Type B pancreatic cell (in vitro differentiated cells): ENCODE measurements at regions not wholly inside any gene's neighbourhood (a gene's known extent, or its start where the extent isn't known, plus 50 kb on each side); places are given as distances from the start of the nearest gene placed in this dataset.

ENCODE experiments used
- DNase-seq: peaks from one replicate; pipeline ENCODE4 v3.0.0; 2021; ENCODE audit warnings: mixed read lengths; ENCODE audit not compliant: unreplicated experiment; ENCODE audit errors: extremely low spot score
- H3K27ac Mint-ChIP-seq: 2 replicates; pipeline ENCODE4 v1.8.0; 2021; ENCODE audit warnings: mild to moderate bottlenecking, mixed read lengths
- H3K27me3 Mint-ChIP-seq: 2 replicates; pipeline ENCODE4 v1.8.0; 2021; ENCODE audit warnings: mixed read lengths
- H3K36me3 Mint-ChIP-seq: 2 replicates; pipeline ENCODE4 v1.8.0; 2021; ENCODE audit warnings: mixed read lengths
- H3K4me1 Mint-ChIP-seq: one replicate; pipeline ENCODE4 v1.8.0; 2021; ENCODE audit warnings: mixed read lengths; ENCODE audit not compliant: unreplicated experiment
- H3K4me3 Mint-ChIP-seq: 2 replicates; pipeline ENCODE4 v1.8.0; 2021; ENCODE audit warnings: mild to moderate bottlenecking, mixed read lengths
- H3K9me3 Mint-ChIP-seq: 2 replicates; pipeline ENCODE4 v1.8.0; 2021; ENCODE audit warnings: mixed read lengths
- TF ChIP-seq, protein P1 (sequence below): fragments of 200-600 bp; sonication (generic); conservative IDR thresholded peaks from 2 replicates; pipeline ENCODE4 v1.5.0; 2021; ENCODE audit warnings: antibody characterized with exemption, mild to moderate bottlenecking

DNA sequence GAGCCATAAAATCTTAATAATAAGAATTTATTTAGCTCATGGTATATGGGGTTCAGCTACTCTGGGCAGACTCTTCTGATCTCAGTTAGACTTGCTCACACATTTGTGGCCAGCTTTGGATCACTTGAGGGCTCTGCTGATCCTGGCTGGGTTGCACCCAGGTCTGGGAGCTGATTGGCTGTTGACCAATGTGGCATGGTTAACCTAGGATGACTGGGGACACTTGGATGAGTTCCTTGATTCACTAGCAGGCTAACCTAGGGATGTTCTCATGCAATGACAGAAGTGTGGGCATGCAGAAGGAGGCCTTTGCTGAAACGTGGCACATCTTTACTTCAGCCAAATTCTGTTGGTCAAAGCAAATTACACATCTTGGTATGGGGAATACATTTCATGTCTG, 569.5 kb downstream of the UTRN start:
- H3K9me3 Mint-ChIP-seq = no peaks in the 10 kb centered on the region
- H3K4me1 Mint-ChIP-seq = no peaks in the 10 kb centered on the region
- DNase-seq = no peak
- no peak overlapping the region for H3K4me3 Mint-ChIP-seq
- H3K27me3 Mint-ChIP-seq = no peaks in the 10 kb centered on the region
- no peak overlapping the region for H3K27ac Mint-ChIP-seq
- TF ChIP-seq, protein P1, sequence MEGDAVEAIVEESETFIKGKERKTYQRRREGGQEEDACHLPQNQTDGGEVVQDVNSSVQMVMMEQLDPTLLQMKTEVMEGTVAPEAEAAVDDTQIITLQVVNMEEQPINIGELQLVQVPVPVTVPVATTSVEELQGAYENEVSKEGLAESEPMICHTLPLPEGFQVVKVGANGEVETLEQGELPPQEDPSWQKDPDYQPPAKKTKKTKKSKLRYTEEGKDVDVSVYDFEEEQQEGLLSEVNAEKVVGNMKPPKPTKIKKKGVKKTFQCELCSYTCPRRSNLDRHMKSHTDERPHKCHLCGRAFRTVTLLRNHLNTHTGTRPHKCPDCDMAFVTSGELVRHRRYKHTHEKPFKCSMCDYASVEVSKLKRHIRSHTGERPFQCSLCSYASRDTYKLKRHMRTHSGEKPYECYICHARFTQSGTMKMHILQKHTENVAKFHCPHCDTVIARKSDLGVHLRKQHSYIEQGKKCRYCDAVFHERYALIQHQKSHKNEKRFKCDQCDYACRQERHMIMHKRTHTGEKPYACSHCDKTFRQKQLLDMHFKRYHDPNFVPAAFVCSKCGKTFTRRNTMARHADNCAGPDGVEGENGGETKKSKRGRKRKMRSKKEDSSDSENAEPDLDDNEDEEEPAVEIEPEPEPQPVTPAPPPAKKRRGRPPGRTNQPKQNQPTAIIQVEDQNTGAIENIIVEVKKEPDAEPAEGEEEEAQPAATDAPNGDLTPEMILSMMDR = no peak
- H3K36me3 Mint-ChIP-seq = peaks cover 10% of the 10 kb centered on the region

DNA sequence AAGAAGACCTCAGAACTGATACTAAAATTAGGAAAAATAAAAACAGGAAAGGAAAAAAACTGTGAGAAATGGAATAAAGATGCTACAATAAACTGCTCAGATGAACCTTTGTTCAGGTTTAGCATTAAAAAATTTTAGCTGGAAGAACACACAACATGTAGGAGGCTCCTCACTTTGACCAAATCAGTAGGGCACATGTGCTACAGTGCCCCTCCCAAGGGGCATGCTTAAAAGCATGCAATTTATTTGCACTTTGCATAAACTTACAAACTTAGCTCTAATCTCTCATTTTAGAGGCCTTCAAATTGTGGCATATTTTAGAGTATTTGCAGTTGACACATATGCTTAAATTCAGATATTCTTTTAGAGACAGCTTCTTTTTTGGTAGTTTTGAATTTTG, 570.2 kb downstream of the UTRN start:
- no peak overlapping the region for H3K27ac Mint-ChIP-seq
- no peaks in the 10 kb centered on the region for H3K27me3 Mint-ChIP-seq
- no peak overlapping the region for H3K4me3 Mint-ChIP-seq
- no peak for DNase-seq
- no peaks in the 10 kb centered on the region for H3K9me3 Mint-ChIP-seq
- peaks cover 9% of the 10 kb centered on the region for H3K36me3 Mint-ChIP-seq
- no peaks in the 10 kb centered on the region for H3K4me1 Mint-ChIP-seq
- TF ChIP-seq, protein P1 = no peak

DNA sequence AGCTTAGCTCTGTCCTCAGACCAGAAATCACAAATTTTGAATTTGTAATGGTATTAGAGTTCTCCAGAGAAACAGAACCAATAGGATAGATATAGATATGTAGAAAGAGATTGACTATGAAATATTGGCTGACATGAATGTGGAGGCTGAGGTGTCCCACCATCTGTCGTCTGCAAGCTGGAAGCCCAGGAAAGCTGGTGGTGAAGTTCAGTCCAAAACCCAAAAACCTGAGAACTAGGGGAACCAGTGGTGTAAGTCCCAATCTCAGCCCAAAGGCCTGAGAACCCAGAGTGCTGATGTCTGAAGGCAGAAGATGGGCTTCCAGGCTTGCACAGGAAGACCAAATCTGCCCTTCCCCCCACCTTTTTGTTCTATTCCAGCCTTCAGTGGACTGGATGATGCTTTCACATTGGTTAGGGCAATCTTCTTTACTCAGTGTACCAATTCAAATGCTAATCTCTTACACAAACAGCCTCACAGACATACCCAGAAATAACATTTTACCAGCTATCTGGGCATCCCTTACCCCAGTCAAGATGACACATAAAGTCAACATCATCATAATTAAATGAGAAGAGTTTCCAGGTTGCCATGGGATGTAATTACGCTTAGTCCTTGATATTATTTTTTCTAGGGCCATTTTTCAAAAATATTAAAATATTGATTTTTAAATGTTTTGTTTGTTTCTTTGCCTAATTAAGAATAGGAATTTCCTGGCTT, 570.8 kb downstream of the UTRN start:
- no peak for DNase-seq
- TF ChIP-seq, protein P1 = no peak
- peaks cover 3% of the 10 kb centered on the region for H3K36me3 Mint-ChIP-seq
- no peaks in the 10 kb centered on the region for H3K4me1 Mint-ChIP-seq
- no peak overlapping the region for H3K27ac Mint-ChIP-seq
- no peaks in the 10 kb centered on the region for H3K27me3 Mint-ChIP-seq
- no peak overlapping the region for H3K4me3 Mint-ChIP-seq
- no peaks in the 10 kb centered on the region for H3K9me3 Mint-ChIP-seq

DNA sequence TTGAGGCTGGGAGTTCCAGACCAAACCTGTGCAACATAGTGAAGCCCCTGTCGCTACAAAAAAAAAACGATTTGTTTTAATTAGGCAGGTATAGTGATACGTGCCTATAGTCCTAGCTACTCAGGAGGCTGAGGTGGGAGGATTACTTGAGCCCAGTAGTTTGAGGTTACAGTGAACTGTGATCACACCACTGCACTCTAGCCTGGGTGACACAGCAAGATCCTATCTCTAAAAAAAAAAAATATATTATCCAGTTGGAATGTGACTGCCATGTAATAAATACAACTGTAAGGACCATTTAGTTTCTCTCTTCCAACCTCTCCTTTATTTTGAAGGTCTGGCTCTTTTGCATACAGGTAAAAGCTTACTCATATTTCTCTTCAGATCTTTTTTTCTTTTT, 571.5 kb downstream of the UTRN start:
- no peaks in the 10 kb centered on the region for H3K27me3 Mint-ChIP-seq
- no peak overlapping the region for H3K27ac Mint-ChIP-seq
- no peak for DNase-seq
- no peaks in the 10 kb centered on the region for H3K9me3 Mint-ChIP-seq
- H3K36me3 Mint-ChIP-seq = no peaks in the 10 kb centered on the region
- TF ChIP-seq, protein P1 = no peak
- H3K4me3 Mint-ChIP-seq = no peak overlapping the region
- no peaks in the 10 kb centered on the region for H3K4me1 Mint-ChIP-seq

DNA sequence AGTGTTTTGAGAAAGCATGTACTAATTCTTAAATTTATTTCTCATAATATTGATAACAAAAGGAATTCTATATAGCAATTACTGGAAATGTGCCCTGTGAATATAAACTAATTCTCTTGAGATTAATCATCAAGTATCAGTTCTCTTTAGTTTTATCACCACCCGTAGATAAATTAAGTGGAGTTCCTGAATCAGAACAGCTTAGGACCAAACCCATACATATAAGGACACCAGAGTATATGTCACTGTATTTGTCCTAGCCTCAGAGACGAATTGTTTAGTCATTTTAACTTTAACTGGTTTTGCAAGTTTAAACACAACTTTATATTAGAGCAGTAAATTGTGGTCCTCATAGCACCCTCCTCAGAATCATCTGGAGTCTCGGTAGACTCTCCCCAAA, 572.0 kb downstream of the UTRN start:
- DNase-seq = no peak
- Mint-ChIP-seq H3K36me3 (no peaks in the 10 kb centered on the region), H3K4me1 (no peaks in the 10 kb centered on the region), H3K4me3 (no peak overlapping the region), H3K27me3 (no peaks in the 10 kb centered on the region), H3K27ac (no peak overlapping the region), H3K9me3 (no peaks in the 10 kb centered on the region)
- TF ChIP-seq, protein P1 = no peak
